ENCODE measurements at regions not wholly inside any gene's neighbourhood (a gene's known extent, or its start where the extent isn't known, plus 50 kb on each side); places are given as distances from the start of the nearest gene placed in this dataset.
"Not testable (repeated sequence)": the region's sequence is repeated elsewhere in the genome, so short reads cannot be mapped to it uniquely, and the experiment has no call there.

GRCh38 chr9:65566018-65566417 is 109.7 kb upstream of the ZNG1E start:
- DNase-seq (ENCODE audit: low spot score): not testable (repeated sequence)

GRCh38 chr9:65519018-65519417 is 156.7 kb upstream of the ZNG1E start:
- DNase-seq (ENCODE audit: low spot score): not testable (repeated sequence)

- not testable (repeated sequence) for DNase-seq (ENCODE audit: low spot score)
Measured at GRCh38 chr9:65514465-65514864, 161.3 kb upstream of the ZNG1E start.

DNA sequence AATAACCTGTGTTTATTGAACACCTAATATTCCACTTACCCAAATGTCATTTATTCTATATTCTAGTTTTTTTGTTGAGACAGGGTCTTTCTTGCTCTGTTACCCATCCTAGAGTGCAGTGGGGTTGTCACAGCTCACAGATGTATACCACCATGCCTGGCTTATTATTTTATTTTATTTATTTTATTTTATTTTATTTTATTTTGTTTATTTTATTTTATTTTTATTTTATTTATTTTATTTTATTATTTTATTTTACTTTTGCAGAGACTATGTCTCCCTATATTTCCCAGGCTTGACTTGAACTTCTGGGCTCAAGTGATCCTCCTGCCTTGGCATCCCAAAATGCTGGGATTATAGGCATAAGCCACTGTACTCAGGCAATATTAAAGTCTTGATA is 167.8 kb upstream of the ZNG1E start:
- not testable (repeated sequence) for DNase-seq (ENCODE audit: low spot score)

GRCh38 chr9:65504686-65505085 is 171.0 kb upstream of the ZNG1E start:
- DNase-seq (ENCODE audit: low spot score): not testable (repeated sequence)

- DNase-seq (ENCODE audit: low spot score): not testable (repeated sequence)
Measured at GRCh38 chr9:65503696-65504095, 172.0 kb upstream of the ZNG1E start.

DNA sequence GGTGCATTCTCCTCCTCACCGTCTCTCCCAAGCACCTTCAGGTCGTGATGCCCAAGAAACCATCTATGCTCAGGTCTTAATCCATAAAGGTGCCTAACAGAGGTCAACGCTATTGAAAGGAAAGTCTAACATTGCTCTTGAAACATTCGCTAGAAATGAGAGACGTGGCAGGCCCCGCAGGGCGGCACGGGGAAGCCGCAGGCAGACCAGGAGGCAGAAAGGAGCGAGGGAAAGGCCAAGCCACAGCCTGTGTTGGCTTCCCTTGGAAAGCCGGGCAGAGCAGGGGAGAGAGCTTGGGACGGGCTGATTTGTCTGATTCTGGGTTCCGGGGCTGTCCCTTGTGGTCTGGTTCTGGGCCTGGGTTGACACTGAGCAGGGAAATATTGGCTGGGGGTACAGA is 192.8 kb upstream of the ZNG1E start:
- not testable (repeated sequence) for DNase-seq (ENCODE audit: low spot score)

GRCh38 chr9:65481291-65481690 is 194.4 kb upstream of the ZNG1E start:
- not testable (repeated sequence) for DNase-seq (ENCODE audit: low spot score)

- not testable (repeated sequence) for DNase-seq (ENCODE audit: low spot score)
Measured at GRCh38 chr9:65474891-65475290, 189.9 kb upstream of the FOXD4L5 start.

DNA sequence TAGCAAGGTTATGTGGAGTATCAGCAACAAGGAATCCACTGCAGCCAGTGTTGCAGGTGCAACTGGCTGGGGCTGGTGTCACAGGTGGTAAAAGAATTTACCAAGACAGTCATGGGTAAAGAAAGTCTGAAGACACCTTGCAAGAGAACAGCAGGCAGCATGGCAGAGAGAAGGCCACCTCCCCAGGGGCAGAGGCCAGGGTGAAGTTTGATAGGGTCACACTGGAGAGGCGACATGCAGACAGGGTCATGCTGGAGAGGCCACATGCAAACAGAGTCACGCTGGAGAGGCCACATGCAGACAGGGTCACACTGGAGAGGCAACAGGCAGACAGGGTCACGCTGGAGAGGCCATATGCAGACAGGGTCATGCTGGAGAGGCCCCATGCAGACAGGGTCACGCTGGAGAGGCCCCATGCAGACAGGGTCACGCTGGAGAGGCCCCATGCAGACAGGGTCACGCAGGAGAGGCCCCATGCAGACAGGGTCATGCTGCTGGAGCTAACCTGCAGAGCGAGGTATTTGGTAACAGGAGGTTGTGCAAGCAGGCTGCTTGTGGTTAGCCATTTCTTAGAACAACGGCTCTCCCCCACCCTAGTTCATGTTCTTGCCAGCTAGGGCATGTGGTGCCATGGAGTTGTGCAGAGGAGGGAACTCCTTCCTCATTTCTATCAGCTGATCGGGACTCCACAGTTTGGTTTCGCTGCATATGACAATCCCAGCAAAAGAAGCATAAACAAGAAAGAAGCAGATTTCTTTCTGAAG is 188.2 kb upstream of the FOXD4L5 start:
- DNase-seq (ENCODE audit: low spot score): not testable (repeated sequence)

DNA sequence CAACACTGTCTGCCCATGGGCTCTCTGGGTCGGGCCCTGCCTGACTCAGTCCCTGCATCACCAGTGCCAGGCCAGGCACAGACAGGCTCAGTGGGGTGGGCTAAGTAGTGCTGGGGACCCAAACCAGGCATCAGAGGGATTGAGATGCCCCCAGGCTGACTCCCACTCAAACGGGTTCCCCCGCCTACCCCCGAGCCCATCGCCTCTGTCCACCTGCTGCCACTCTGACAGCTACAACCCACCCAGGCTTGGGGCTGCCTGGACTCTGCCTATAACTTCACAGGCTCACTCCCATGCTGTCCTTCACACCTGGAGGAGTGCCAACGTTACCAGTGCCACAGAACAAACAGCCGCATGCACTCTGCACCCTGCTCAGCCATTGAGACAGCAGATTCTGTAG is 186.1 kb upstream of the FOXD4L5 start:
- not testable (repeated sequence) for DNase-seq (ENCODE audit: low spot score)

DNA sequence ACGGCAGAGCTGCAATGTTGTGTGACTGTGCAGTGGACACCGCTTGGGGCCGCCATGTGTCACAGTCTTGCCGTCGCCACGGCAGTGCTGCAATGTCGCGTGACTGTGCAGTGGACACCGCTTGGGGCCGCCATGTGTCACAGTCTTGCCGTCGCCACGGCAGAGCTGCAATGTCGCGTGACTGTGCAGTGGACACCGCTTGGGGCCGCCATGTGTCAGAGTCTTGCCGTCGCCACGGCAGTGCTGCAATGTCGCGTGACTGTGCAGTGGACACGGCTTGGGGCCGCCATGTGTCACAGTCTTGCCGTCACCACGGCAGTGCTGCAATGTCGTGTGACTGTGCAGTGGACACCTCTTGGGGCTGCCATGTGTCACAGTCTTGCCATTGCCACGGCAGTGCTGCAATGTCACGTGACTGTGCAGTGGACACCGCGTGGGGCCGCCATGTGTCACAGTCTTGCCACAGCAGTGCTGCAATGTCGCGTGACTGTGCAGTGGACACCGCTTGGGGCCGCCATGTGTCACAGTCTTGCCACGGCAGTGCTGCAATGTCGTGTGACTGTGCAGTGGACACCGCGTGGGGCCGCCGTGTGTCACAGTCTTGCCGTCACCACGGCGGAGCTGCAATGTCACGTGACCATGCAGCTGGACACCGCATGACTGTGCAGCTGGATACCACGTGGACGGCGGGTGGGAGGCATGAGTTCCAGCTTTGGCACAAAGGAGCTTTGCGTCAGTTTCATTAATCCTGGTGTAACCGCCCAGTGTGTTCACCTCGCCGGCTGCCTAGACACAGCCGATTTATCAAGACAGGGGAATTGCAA is 182.1 kb upstream of the FOXD4L5 start:
- DNase-seq (ENCODE audit: low spot score): not testable (repeated sequence)

- DNase-seq (ENCODE audit: low spot score): not testable (repeated sequence)
Measured at GRCh38 chr9:65465246-65465895, 180.4 kb upstream of the FOXD4L5 start.

DNA sequence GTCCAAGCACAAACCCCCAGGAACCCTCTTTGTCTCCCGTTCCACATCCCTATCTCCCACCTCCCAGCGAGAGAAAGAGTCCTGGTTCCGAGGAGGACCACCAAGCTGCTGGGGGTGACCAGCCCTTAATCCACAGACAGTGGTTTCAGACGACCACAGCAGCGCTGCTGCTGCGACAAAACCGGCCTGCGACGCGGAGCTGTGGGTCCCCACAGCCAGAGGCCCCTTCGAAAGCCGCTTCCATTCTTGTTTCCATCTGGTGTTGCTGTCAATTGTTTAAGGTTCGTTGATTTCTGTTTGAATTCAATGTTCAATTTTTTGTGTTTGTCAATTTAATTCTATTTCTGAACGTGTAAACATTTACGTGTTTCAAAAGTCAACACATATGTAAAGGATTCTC is 177.5 kb upstream of the FOXD4L5 start:
- DNase-seq (ENCODE audit: low spot score): not testable (repeated sequence)

DNA sequence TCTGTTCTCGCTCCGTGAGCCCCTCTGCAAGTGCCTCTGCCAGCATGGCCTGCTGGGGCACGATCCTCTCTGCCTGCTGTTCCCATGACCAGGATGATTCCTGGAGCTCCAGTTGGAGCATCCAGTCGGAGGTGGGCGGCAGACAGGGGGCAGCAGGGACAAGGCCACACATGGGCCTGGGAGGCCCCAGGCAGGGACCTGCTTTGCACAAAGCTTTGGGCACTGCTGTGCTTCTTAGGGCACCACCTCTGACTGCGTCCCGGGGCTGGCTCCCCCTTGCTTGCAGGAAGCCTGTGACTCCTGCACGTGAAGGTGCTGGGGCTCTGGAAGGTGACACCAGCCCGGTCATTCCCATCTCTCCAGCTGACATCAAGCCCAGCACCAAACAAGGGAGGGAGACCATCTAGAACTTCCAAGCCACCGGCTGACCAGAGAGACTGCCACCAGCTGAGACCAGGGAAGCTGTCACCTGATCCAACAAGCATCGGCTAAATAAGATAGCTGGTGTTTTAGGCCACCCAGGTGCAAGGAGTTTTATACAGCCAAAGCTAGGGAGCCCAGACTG is 174.8 kb upstream of the FOXD4L5 start:
- no peak for DNase-seq (ENCODE audit: low spot score)

- DNase-seq (ENCODE audit: low spot score): no peak
Measured at GRCh38 chr9:65458992-65459391, 174.0 kb upstream of the FOXD4L5 start.

- no peak for DNase-seq (ENCODE audit: low spot score)
Measured at GRCh38 chr9:65458465-65458864, 173.5 kb upstream of the FOXD4L5 start.

- DNase-seq (ENCODE audit: low spot score): not testable (repeated sequence)
Measured at GRCh38 chr9:65456991-65457390, 172.0 kb upstream of the FOXD4L5 start.

GRCh38 chr9:65455751-65456647 is 171.0 kb upstream of the FOXD4L5 start:
- DNase-seq (ENCODE audit: low spot score): not testable (repeated sequence)

DNA sequence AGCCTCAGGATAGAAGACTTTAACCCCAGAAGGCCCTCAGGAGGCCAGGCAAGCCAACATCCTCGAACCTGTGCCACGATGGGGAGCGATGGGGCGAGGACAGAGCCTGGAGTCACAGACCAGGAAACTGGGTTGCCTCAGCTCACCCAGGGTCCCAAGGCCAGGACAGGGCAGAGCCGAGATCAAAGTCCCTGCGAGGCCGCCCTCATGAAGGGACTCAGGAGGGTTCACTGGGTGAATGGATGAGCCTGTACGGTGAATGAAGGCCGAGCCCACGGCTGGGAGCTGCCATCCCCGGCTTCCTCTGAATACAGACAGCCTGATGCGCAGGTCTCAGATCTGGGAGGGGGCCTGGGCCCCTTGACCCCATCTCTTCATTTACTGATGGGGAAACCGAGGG is 170.1 kb upstream of the FOXD4L5 start:
- DNase-seq (ENCODE audit: low spot score): not testable (repeated sequence)

DNA sequence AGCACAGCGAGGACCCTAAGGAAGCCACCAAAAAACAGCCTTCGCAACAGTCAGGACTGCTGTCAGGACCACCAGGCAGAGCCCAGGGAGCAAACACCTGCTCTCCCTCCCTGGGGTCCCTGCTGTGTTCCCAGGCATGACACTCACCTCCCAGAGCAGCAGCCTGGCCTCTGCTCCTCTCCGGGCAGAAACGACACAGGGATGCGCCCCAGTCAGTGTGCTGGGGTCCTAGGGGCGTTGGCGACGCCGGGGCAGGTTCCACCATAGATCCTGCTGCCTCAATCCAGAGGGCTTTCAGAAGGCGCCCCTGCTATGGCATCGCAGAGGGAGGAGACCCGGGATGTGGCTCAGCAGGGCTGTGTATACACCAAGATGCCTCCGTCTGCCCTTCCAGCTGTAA is 169.7 kb upstream of the FOXD4L5 start:
- DNase-seq (ENCODE audit: low spot score): not testable (repeated sequence)
